Tibial nerve (tissue), 4 donors: ENCODE measurements at regions not wholly inside any gene's neighbourhood (a gene's known extent, or its start where the extent isn't known, plus 50 kb on each side); places are given as distances from the start of the nearest gene placed in this dataset.
A peak's percentile ranks its signal among the peaks of the same experiment; 100 is the strongest.

ENCODE experiments used
- DNase-seq, 2 donors: peaks; one replicate each; pipeline ENCODE4 v3.0.0-alpha.2; 2019; ENCODE audit warnings: low spot score in 2 of 2
- H3K27ac ChIP-seq, 4 donors: fragments of 200-600 bp; sonication (generic) in 3 of 4; one replicate each; pipeline ENCODE4 v1.5.1; 2017 to 2019; ENCODE audit warnings: mild to moderate bottlenecking in 1 of 4
- H3K27me3 ChIP-seq, 2 donors: fragments of 200-600 bp; sonication (generic) in 1 of 2; one replicate each; pipeline versions ENCODE4 v1.5.1 to v1.6.0; 2017 to 2019
- H3K36me3 ChIP-seq, 3 donors: fragments of 200-600 bp; sonication (generic); one replicate each; pipeline ENCODE4 v1.5.1; 2018 to 2019
- H3K4me1 ChIP-seq, 4 donors: fragments of 200-600 bp; sonication (generic) in 3 of 4; one replicate each; pipeline ENCODE4 v1.5.1; 2017 to 2019
- H3K4me3 ChIP-seq, 4 donors: fragments of 200-600 bp; sonication (generic) in 3 of 4; one replicate each; pipeline ENCODE4 v1.5.1; 2017 to 2019; ENCODE audit warnings: mild to moderate bottlenecking in 1 of 4, moderate library complexity in 1 of 4
- H3K9me3 ChIP-seq, 4 donors: fragments of 200-600 bp; sonication (generic) in 3 of 4; one replicate each; pipeline ENCODE4 v1.5.1; 2017 to 2019
- CTCF ChIP-seq, 5 experiments: fragments of 200-600 bp in 3 of 5; fragments of 450-650 bp in 2 of 5; sonication (generic) in 3 of 5; IDR thresholded peaks; one replicate each; pipeline ENCODE4 v1.5.1; 2016 to 2019; ENCODE audit warnings: antibody characterized with exemption in 5 of 5, mild to moderate bottlenecking in 3 of 5, moderate library complexity in 2 of 5
- EP300 ChIP-seq, 2 donors: sonication (generic); formaldehyde crosslinking; IDR thresholded peaks; one replicate each; pipeline ENCODE4 v1.6.1; 2017; ENCODE audit warnings: antibody characterized with exemption in 2 of 2, mild to moderate bottlenecking in 1 of 2
- POLR2A ChIP-seq, 2 donors: fragments of 450-650 bp; IDR thresholded peaks; one replicate each; pipeline ENCODE4 v1.6.1; 2017; ENCODE audit warnings: antibody characterized with exemption in 2 of 2, mild to moderate bottlenecking in 2 of 2, moderate library complexity in 2 of 2
- WGBS, 2 donors: methylation state at CpG; one replicate each; pipeline ENCODE4 v1.1.5; 2018; 5-methylcytosine and 5-hydroxymethylcytosine counted together

DNA sequence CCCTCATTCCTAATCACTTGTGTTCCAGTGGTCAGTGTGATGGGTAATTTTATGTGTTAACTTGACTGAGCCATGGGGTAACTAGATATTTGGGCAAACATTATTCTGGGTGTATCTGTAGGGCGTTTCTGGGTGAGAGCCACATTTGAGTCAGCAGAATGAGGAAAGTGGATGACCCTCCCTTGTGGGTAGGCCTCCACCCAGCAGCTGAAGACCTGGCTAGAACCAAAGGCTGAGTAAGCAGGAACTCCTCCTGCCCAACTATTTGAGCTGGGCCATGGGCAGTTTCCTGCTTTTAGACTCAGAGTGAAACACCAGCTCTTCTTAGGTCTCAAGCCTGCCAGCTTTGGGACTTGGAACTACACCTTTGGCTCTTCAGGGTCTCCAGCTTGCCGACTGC lies 141.8 kb downstream of the ACKR3 start:
- Histone ChIP-seq H3K9me3 (no peaks in the 10 kb centered on the region), H3K36me3 (no peaks in the 10 kb centered on the region), H3K27me3 (no peaks in the 10 kb centered on the region), H3K4me1 (peaks cover 0 to 47% (median 19%) of the 10 kb centered on the region in 4 donors), H3K4me3 (no peak overlapping the region), H3K27ac (no peak overlapping the region)
- 74 to 76% methylated on average over 2 of the region's 2 CpGs for WGBS, 2 donors
- peak in 1 of 2 donors; percentile 60 for TF ChIP-seq EP300 (IDR thresholded peaks at IDR 0.05)
- no peak for TF ChIP-seq POLR2A (IDR thresholded peaks at IDR 0.05)
- TF ChIP-seq CTCF (IDR thresholded peaks at IDR 0.05), result no peak
- DNase-seq, result peak in 1 of 2 donors; percentile 60

- H3K27me3 ChIP-seq, result no peaks in the 10 kb centered on the region
These were observed 142.7 kb downstream of the ACKR3 start for GRCh38 chr2:236712304-236712703.

GRCh38 chr2:236712961-236713673 lies 143.5 kb downstream of the ACKR3 start:
- Histone ChIP-seq H3K4me3 (no peak overlapping the region), H3K36me3 (no peaks in the 10 kb centered on the region), H3K27me3 (no peaks in the 10 kb centered on the region), H3K4me1 (peaks cover 0 to 47% (median 19%) of the 10 kb centered on the region in 4 donors), H3K27ac (peak overlapping the region in 1 of 4 donors; percentile 69), H3K9me3 (no peaks in the 10 kb centered on the region)
- TF ChIP-seq POLR2A (IDR thresholded peaks at IDR 0.05) (no peak), EP300 (IDR thresholded peaks at IDR 0.05) (no peak), CTCF (IDR thresholded peaks at IDR 0.05) (no peak)
- DNase-seq, result no peak
- WGBS, 2 donors, result 64 to 65% methylated on average over 8 of the region's 8 CpGs

More at GRCh38 chr2:236712304-236712703, 142.7 kb downstream of the ACKR3 start:
- 94 to 95% methylated on average over 1 of the region's 1 CpG for WGBS, 2 donors
- no peak for TF ChIP-seq EP300 (IDR thresholded peaks at IDR 0.05)
- TF ChIP-seq CTCF (IDR thresholded peaks at IDR 0.05), result no peak
- no peak for TF ChIP-seq POLR2A (IDR thresholded peaks at IDR 0.05)
- H3K4me1 ChIP-seq, result peaks cover 0 to 47% (median 19%) of the 10 kb centered on the region in 4 donors
- H3K27ac ChIP-seq, result no peak overlapping the region
- H3K4me3 ChIP-seq, result no peak overlapping the region
- H3K9me3 ChIP-seq, result no peaks in the 10 kb centered on the region
- DNase-seq, result no peak
- no peaks in the 10 kb centered on the region for H3K36me3 ChIP-seq

GRCh38 chr2:236714080-236714479 lies 144.5 kb downstream of the ACKR3 start:
- no peak for TF ChIP-seq POLR2A (IDR thresholded peaks at IDR 0.05)
- no peak for TF ChIP-seq EP300 (IDR thresholded peaks at IDR 0.05)
- no peaks in the 10 kb centered on the region for H3K27me3 ChIP-seq

GRCh38 chr2:236715077-236715476 lies 145.5 kb downstream of the ACKR3 start:
- WGBS, 2 donors, result 31 to 34% methylated on average over 10 of the region's 10 CpGs
- Histone ChIP-seq H3K4me3 (no peak overlapping the region), H3K27me3 (no peaks in the 10 kb centered on the region), H3K4me1 (peaks cover 0 to 47% (median 19%) of the 10 kb centered on the region in 4 donors), H3K36me3 (no peaks in the 10 kb centered on the region), H3K9me3 (no peaks in the 10 kb centered on the region), H3K27ac (peak overlapping the region in 2 of 4 donors; percentile 46 to 69)
- TF ChIP-seq POLR2A (IDR thresholded peaks at IDR 0.05), result no peak
- TF ChIP-seq CTCF (IDR thresholded peaks at IDR 0.05), result no peak
- TF ChIP-seq EP300 (IDR thresholded peaks at IDR 0.05), result no peak
- DNase-seq, result peak in 1 of 2 donors; percentile 37

More at GRCh38 chr2:236714080-236714479, 144.5 kb downstream of the ACKR3 start:
- Histone ChIP-seq H3K4me3 (no peak overlapping the region), H3K36me3 (no peaks in the 10 kb centered on the region), H3K9me3 (no peaks in the 10 kb centered on the region), H3K4me1 (peaks cover 0 to 47% (median 19%) of the 10 kb centered on the region in 4 donors), H3K27ac (peak overlapping the region in 2 of 4 donors; percentile 55 to 69)
- no peak for DNase-seq
- 51 to 52% methylated on average over 5 of the region's 5 CpGs for WGBS, 2 donors
